GM18517 (cell line): ENCODE measurements at regions not wholly inside any gene's neighbourhood (a gene's known extent, or its start where the extent isn't known, plus 50 kb on each side); places are given as distances from the start of the nearest gene placed in this dataset.

Experiments used
- ATAC-seq: cut with Tn5 transposase; IDR thresholded peaks from one replicate; pipeline ENCODE4 v1.9.1; 2021; ENCODE audit warnings: mild to moderate bottlenecking, moderate library complexity; ENCODE audit not compliant: unreplicated experiment

DNA sequence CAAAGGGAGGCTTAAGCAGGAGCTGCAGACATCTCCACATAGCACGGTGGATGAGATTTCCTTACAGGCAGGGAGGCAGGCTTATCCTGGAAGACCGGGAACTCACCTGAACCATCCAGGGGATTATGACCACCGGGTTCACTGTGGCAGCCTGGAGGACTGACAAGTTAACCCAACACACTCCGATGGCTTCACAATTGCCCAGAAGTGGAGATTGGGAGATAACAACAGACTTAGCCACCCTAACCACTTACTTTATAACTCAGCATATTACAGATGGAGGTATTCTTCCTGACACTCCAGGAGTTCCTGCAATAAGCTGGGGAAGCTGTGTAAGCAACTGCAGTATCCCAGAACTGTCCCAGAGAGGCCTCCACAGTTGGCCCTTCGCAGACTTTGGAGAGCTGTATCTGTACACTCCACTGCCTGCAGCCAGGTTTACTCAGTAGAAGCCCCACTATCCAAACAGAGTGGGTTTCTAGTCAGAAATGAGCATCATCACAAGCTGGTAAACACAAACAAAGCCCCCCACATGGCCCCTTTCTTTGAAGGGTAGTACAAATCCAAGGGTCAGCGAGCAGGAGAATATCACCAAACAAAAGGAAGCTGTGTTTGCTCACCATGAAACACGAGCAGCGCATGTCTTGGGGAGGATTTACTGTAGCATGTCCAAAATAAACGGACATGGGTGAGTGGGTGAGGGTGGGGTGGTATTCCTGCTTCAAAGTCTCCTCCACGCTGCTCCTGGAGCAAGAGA lies 462.2 kb downstream of the RASEF start:
- no peak for ATAC-seq

DNA sequence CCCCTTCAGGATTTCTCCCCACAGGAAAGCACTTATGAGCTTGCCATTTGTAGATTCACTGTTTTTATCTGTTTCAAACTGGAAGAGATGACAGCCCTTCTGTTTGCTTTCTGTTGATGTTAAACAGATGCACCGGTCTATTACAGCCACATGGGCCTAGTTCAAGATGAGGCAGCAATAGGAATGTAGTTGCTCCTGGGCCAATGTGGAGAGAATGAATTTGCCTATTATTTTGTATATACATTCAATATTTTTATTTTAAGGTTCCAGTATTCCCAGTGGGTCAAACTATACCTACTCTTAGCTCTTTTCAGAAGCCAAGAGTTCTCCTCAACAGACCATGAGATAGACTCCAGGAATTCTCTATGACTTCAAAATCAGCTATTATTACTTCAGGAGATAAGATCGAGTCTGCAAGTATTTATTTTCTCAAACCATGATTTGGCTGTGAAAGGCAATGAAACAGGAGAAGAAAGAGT lies 461.6 kb downstream of the RASEF start:
- no peak for ATAC-seq

DNA sequence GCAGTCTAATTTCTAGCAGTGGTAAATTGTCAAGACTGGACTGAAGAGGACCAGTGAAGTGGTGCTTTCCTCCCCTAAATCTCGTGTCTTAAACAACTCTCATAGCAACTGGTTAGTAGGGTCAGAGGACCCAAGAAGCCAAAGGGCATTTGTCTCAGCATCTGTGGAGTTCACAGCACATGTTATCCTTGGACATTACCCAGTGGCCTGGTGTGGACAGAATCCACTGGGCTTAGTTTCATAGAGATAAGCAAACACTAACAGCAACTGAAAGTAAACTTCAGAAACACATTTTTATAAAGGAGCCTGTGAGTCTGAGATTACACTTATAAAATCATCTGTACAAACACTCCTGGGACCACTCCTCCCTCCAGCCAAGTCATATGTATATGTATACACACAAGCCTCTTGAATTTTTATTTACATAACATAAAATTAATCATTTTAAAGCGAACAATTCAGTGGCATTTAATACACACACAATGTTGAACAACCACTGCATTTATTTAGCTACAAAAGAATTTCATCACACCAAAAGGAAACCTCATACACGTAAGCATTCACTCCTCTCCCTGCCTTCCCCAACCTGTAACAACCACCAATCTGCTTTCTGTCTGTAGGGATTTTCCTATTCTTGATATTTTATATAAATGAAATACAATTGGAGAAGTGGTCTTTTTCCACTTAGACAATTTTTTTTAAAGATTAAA lies 457.8 kb downstream of the RASEF start:
- ATAC-seq: no peak

DNA sequence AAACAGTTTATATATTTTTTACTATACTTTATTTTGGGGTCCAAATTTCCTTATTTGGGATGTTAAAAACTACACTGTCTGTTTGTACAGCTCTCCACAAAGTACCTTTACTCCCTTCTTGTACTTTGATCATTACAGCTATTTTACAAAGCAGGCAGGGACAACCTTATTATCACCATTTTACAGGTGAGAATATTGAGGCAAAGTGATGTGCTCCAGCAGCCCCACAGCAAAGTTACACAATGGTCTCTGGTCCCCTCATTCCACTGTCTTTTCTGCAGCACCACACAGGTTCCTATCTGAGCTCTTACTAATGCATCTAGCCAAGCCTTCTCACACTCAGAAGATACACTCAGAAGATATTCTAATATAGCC lies 457.3 kb downstream of the RASEF start:
- no peak for ATAC-seq

DNA sequence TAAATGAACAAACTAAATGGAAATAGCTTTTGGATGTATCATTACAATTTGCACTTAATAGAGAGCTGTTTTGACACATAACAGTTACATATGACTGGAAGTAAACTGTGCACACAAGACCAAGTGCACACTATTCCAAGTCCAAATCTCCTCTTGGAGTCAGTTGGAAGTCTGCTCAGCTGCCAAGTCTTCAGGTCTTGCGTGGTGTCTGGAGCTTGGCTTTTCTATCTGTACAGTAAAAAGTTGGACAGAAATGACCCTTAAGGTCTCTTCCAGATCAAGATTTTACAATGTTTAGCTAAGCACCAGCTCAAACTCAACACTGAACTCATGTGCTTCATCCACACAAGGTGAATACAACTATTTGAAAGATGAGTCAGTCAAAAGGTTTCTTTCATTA lies 456.9 kb downstream of the RASEF start:
- no peak for ATAC-seq

DNA sequence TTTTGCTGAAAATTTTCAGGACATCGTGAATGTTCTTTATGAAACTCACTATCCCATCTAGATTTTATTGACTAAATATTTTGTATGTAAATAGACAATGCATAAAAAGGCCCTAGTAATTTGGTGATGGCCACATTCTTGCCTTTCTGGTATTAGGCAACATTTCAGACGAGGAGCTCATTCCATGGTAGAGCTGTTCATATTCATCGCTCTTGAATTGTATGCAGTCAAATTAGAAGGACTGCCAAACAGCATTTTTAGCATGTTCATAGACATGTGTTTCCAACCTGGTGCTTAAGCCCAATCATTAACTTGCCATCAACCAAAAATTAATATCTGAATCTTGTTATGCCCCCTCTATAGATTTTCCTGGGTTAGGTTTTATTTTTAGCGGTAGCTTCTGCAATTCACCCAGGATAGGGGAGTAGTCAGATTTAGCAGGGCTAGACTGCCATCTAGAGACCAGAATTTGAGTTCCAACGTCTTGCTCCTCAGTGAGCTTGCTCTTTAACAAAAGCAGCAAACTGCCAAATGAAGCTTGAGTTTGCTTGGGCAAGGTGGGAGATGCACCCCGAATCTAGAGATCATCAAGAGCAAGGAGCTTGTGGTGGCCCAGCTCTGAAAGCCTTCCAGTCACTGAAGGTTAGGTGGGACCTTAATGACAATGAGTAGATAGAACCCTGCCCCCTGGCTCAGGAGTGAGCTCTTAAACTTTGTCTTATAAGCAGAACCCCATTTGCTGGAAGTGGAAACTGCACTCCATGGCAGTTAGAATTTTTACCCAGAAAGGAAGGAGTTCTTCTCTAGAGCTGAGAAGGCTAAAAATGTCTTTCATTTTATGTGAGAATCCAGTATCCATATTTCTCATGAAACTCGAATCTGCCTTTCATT lies 456.2 kb downstream of the RASEF start:
- ATAC-seq: no peak

DNA sequence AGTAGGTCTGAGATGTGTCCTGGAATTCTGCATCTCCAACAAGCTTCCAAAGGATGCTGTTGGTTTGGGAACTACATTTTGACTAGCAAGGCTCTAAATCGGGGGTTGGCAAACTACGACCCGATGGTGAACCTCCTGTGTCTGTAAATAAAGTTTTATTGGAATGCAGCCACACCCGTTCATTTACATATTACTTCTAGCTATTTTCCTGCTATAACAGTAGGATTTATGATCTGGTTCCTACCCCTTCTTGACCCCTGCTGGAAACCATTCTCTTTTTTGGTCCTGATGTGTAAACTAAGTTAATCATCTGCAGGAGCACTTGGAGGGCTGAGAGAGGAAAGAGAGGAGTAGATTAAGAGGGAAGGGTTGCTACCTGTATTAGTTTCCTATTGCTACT lies 454.5 kb downstream of the RASEF start:
- no peak for ATAC-seq

DNA sequence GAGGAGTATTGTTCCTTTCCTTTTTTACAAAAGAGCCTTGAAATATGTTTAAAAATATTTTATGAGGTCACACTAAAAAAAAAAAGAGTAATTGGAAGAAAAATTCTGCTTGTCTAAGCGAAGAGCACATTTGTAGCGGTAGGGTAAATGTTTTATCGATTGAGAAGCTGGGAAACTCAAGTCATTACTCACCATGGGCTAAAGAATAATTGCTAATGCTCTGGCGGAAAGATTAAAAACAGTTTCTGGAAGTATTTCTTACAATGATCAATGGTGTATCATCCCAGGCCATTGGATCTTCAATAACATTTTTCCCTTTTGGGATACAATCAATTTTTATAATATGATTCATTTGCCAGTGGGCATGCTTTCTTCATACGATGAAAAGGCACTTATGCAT lies 450.0 kb downstream of the RASEF start:
- ATAC-seq: no peak

DNA sequence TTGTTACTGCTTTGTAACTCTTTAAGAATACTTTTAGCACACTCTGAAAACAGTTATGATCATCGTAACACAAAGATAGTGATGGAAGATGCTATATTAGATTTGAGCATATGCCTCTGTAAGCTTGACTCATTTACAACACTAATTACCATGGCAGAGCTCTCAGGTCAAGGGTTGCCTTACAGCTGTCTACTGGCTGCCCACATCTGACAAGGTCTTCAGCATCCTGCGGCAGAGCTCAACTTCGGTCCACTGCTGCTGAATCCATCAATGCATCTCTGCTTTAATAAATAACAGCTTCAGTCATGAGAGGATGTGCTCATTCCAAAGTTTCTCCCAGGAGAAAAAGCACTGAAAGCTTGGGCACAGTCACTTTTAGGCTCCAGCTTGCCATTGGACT lies 449.4 kb downstream of the RASEF start:
- ATAC-seq: no peak

DNA sequence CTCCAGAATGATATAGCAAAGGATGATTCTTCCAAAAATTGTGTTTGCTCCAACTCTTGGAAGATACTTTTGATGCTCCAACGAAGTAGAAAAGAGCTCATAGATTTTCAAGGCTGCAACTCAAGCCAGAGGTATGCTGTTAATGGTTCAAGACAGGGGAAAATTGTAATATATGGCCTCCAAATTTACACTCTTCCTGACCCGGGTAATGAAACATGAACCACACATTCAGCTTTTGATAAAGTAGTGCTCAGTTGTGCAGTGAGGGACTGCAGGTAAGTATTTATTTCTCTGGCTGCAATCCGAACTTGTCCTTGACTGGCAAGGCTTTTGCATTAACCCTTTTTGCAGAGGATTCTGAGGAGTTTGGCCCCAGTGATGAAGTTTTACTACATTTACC lies 446.4 kb downstream of the RASEF start:
- ATAC-seq: no peak

DNA sequence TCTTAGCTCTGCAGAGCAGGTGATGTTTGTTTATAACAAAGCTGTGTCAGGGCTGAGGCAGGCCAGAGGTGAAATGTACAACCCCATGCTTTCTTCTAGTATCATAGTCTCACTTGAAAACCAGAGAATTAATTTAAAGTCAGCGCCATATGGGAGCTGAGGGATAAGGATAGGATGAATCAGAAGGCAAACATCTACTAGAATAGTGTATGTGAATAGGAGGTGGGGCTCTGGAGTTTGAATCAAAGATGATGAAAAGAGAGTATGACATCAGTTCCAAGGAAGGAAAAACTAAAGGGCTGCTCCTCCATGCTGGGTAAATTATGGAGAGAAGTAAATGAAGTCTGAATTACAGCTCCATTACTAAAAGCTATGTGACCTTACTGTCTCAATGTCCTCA lies 441.5 kb downstream of the RASEF start:
- ATAC-seq: no peak

DNA sequence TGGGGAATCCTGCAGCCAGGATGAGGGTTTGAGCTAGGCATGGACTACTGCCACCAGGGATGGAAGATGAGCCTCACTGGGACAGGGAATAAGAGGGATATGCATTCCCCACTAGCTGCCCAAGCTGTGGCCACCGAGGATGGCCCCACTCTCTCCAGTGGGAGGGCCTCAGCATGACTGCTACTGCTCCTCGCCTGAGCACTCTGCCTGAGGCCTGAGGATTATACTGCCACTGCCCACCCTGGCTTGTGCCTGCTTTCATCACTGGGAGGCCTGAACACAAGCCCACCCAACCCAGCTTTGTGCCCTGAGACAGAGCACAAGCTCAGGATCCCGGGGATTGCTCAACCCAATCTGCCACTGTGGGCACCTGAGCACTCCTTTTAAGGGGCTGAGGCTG lies 425.6 kb downstream of the RASEF start:
- no peak for ATAC-seq

DNA sequence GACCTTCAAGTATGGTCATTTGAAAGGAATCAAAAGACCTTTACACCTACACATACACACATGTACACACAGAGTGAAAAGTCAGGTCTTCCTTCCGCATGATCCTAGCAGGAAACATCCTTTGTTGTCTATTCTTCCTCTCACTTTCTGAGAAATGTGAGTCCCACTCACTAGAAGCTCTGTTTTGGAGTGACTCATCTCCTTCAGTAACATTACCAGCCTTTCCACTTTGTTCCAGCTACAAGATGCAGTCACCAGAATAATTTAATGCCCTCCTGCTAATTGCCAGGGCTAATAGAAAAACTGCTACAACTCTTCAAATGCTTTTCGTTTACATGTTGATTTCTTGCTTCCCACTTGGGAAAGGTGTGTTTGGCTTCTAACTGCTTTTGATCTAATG lies 417.3 kb downstream of the RASEF start:
- ATAC-seq: no peak

DNA sequence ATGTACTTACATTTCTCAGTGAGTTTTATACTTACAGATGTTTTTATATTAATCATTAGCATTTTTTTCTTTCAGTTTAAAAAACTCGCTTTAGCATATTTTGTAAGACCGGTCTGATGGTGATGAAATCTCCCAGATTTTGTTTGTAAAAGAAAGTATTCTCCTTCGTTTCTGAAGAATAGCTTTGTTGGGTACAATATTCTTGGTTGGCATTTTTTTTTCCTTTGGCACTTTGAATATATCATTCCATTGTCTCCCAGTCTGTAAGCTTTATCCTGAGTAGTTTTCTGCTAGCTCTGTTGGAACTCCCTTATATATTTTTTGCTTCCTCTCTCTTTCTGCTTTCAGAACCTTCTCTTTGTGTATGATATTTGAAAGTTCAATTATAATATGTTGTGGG lies 412.6 kb downstream of the RASEF start:
- ATAC-seq: no peak

DNA sequence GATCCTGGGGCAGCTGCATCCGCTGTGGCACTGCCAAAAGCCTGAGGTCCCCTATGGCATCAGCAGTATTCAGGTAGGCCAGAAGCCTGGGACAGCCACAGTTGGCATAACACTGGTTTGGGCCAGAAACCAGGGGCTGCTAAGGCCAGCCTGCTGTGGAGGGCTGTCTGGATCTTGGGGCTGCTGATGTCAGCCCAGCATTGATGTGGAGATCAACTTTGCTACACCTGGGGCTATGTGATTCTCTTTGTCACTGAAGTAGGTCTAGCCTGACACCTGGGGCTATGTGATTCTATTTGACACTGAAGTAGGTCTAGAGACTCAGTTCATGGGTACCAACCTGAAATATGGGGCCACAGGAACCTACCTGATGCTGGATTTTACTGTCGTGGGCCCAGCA lies 411.5 kb downstream of the RASEF start:
- ATAC-seq: no peak

DNA sequence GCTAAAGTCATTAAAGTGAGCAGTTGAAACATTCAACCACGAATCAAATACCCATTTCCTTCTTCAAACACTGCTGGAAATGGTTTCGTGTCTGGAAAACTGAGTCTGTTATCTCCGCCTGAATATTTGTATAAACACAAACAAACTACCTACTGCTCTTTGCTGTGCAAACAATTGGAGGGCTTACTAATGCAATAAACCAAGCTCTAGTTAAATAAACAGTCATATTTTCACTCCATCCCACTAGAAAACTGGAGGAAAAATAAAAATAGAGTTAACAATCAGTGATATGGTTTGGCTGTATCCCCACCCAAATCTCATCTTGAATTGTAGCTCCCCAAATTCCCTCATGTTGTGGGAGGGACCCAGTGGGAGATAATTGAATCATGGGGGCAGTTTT lies 397.6 kb downstream of the RASEF start:
- ATAC-seq: no peak

DNA sequence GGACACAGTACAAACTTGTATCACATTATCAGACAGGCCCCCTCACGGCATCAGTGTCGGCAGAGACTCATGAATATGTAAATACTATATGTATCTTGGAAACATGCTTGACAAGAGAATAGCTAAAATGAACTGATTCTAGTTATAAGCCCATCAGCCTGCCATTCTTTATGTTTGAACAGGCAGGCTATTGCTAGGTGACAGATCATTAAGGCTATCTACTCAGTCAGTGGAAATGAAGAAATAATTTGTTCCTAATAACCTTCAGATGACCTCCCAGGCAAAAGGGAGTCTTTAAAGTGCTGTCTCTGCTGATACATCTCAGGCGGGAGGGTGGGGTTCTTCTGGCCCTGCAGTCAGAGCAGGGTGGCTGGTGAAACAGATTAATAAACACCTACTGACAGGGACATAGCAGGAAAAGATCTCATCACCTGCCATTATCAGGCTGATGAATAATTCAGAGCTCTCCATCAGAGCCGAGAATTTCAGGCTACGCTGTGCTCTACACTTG lies 394.2 kb downstream of the RASEF start:
- no peak for ATAC-seq

DNA sequence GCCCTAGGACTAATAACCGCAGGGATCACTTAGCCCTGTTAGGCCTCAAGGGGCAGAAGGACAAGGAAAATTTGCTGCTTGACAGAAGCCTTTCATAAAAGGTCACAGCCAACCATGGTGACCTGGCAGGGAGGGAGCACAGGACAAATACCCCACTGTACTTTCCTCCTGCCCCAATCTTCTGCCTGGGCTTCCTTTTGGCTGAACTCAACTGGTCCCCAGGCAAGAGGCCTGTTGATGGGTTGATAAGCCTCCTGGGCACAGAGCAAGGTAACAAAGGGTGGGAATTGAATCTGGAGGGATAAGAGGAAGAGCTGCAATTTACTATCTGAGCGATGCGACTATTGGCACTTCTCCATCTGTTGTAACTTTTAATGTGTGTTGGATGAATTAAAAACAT lies 392.9 kb downstream of the RASEF start:
- ATAC-seq: no peak

DNA sequence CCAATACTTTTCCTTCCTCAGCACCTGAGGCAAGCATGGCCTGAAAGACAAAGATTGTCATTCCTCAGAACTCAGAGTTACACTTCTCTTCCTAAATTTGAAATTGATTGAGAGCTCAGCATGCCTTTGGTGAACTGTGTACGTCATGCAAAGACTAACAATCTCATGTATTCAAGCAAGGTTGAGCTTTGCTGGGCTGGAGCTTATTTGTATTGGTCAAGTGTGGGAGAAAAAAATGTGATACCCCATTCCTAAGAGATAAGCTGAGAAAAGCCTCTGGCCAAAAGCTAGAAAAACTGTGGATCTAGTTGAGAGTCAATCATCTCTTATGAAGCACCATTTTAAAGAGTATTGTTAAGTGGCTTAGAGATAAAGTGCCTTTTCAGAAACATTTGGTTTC lies 392.2 kb downstream of the RASEF start:
- ATAC-seq: no peak

DNA sequence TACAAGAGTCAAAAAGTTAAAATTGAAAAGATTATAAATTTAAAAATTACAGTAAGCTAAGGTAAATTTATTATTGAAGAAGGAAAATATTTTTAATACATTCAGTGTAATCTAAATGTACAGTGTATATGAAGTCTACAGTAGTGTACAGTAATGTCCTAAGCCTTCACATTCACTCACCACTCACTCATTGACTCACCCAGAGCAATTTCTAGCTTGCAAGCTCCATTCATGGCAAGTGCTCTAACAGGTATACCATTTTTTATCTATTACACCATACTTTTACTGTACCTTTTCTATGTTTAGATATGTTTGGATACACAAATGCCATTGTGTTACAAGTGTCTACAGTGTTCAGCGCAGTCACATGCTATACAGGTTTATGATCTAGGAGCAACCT lies 389.7 kb downstream of the RASEF start:
- no peak for ATAC-seq

DNA sequence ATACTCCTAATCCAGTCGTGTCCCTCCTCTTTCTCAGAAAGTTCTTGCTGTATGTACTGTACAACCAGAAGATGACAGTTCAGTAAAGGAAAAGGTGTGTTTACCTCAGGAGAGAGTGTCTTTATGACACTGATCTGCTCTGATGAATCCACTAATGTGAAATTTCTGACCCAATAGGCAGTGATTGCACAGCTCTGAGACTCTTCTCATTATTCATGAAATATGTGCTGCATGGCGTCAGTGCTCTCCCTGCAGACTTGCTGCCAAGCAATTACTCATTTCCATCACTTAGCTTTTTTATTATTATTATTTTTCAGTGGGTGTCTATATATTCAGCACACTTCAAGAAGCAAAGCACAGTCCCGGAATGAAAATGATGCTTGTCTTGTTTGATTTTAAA lies 389.0 kb downstream of the RASEF start:
- no peak for ATAC-seq
